ENCODE measurements at regions not wholly inside any gene's neighbourhood (a gene's known extent, or its start where the extent isn't known, plus 50 kb on each side); places are given as distances from the start of the nearest gene placed in this dataset.
"Not testable (repeated sequence)": the region's sequence is repeated elsewhere in the genome, so short reads cannot be mapped to it uniquely, and the experiment has no call there.

DNA sequence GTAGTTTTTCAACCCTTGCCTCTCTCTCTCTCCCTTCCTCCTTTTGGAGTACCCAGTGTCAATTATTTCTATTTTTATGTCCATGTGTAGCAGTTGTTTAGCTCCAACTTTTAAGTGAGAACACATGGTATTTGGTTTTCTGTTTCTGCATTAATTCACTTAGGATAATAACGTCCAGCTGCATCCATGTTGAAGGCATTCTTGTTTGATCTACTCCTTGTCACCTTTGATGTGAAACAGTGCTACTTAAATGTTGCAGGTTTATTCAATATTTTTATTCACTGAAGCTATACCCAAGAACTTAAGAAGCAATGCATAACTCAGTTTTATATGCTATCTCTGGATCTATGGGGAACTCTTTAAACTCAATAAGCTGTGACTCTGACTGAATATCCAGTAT is 465.2 kb upstream of the ADGRB3 start:
- H3K27ac ChIP-seq, result no peak overlapping the region
- no peaks in the 10 kb centered on the region for H3K36me3 ChIP-seq (replicated peaks in 1 of 2)
- TF ChIP-seq, protein P1, sequence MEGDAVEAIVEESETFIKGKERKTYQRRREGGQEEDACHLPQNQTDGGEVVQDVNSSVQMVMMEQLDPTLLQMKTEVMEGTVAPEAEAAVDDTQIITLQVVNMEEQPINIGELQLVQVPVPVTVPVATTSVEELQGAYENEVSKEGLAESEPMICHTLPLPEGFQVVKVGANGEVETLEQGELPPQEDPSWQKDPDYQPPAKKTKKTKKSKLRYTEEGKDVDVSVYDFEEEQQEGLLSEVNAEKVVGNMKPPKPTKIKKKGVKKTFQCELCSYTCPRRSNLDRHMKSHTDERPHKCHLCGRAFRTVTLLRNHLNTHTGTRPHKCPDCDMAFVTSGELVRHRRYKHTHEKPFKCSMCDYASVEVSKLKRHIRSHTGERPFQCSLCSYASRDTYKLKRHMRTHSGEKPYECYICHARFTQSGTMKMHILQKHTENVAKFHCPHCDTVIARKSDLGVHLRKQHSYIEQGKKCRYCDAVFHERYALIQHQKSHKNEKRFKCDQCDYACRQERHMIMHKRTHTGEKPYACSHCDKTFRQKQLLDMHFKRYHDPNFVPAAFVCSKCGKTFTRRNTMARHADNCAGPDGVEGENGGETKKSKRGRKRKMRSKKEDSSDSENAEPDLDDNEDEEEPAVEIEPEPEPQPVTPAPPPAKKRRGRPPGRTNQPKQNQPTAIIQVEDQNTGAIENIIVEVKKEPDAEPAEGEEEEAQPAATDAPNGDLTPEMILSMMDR (IDR thresholded peaks at IDR 0.05), result no peak
- no peak for TF ChIP-seq POLR2A (IDR thresholded peaks at IDR 0.05)
- H3K27me3 ChIP-seq, result no peaks in the 10 kb centered on the region
- H3K9me3 ChIP-seq (replicated peaks in 1 of 3), result no peaks in the 10 kb centered on the region
- no peak for DNase-seq
- no peaks in the 10 kb centered on the region for H3K4me1 ChIP-seq (replicated peaks in 1 of 2)
- H3K4me3 ChIP-seq, result no peak overlapping the region
- 48 to 65% (median 57%) methylated on average over 1 of the region's 1 CpG for WGBS, 4 donors
- intact Hi-C loops (cut with DNase I), result no loop called here

DNA sequence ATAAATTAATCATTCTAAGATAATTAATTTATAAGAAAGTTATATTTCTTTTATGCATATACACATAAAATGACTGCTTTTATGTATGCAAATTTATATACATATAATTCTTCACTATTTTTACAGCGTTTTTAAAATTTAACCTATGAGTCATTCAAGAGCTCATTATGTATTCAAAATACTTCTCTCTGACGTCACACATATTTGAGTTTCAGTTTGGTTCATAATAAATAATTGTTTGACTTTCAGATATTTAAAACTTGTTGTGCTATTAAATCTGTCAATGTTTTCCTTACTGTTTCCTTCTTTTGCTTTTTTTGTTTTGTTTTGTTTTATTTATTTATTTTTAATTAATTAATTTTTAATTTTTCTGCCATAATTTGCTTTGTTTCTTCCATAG is 467.5 kb upstream of the ADGRB3 start:
- H3K27me3 ChIP-seq, result no peaks in the 10 kb centered on the region
- no peaks in the 10 kb centered on the region for H3K9me3 ChIP-seq (replicated peaks in 1 of 3)
- TF ChIP-seq, protein P1 (IDR thresholded peaks at IDR 0.05), result no peak
- no peak for TF ChIP-seq POLR2A (IDR thresholded peaks at IDR 0.05)
- no peak overlapping the region for H3K27ac ChIP-seq
- 55 to 70% (median 59%) methylated on average over 2 of the region's 2 CpGs for WGBS, 4 donors
- H3K4me3 ChIP-seq, result no peak overlapping the region
- H3K36me3 ChIP-seq (replicated peaks in 1 of 2), result no peaks in the 10 kb centered on the region
- intact Hi-C loops (cut with DNase I), result no loop called here
- no peak for DNase-seq
- H3K4me1 ChIP-seq (replicated peaks in 1 of 2), result no peaks in the 10 kb centered on the region

DNA sequence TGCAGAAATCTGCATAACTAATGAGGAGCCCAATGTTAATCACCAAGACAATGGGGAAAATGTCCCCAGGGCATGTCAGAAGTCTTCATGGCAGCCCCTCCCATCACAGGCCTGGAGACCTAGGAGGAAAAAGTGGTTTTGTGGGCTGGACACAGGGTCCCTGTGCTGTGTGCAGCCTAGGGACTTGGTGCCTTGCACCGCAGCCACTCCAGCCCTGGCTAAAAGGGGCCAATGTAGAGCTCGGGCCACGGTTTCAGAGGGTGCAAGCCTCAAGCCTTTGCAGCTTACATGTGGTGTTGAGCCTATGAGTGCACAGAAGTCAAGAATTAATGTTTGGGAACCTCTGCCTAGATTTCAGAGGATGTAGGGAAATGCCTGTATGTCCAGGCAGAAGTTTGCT is 474.3 kb upstream of the ADGRB3 start:
- H3K27ac ChIP-seq; H3K4me1 ChIP-seq (replicated peaks in 1 of 2); H3K36me3 ChIP-seq (replicated peaks in 1 of 2); DNase-seq; H3K4me3 ChIP-seq; H3K27me3 ChIP-seq; H3K9me3 ChIP-seq (replicated peaks in 1 of 3); intact Hi-C loops (cut with DNase I): not testable (repeated sequence)
- 85 to 97% (median 92%) methylated on average over 3 of the region's 3 CpGs for WGBS, 4 donors

DNA sequence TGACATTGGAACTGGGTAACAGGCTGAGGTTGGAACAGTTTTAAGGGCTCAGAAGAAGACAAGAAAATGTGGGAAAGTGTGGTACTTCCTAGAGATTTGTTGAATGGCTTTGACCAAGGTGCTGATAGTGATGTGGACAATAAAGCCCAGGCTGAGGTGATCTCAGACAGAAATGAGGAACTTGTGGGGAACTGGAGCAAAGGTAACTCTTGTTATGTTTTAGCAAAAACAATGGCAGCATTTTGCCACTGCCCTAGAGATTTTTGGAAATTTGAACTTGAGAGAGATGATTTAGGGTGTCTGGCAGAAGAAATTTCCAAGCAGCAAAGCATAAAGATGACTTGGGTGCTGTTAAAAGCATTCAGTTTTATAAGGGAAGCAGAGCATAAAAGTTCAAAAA is 474.7 kb upstream of the ADGRB3 start:
- Histone ChIP-seq H3K4me3 (no peak overlapping the region), H3K27me3 (no peaks in the 10 kb centered on the region), H3K4me1 (replicated peaks in 1 of 2) (no peaks in the 10 kb centered on the region), H3K36me3 (replicated peaks in 1 of 2) (no peaks in the 10 kb centered on the region), H3K27ac (no peak overlapping the region), H3K9me3 (replicated peaks in 1 of 3) (no peaks in the 10 kb centered on the region)
- TF ChIP-seq, protein P1 (IDR thresholded peaks at IDR 0.05), result no peak
- no peak for TF ChIP-seq POLR2A (IDR thresholded peaks at IDR 0.05)
- intact Hi-C loops (cut with DNase I), result no loop called here
- DNase-seq, result no peak

DNA sequence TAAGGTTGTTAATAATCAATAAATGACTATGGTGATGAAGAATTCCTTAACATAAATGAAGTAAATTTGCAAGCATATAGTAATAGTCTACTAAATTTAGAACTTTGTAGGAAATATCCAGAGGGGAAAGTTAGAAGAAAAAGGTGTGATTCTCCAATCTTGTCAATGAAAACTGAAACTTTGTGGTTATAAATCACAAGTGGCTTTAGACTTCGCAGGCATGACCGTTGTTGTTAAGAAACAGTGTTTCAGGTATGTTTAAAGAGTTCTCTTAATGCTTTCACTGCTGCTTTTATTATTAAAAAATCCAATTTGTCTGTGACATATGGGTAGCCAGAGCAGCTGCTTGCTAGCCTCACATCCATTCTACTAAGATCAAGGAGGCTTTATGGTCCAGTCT is 475.6 kb upstream of the ADGRB3 start:
- TF ChIP-seq POLR2A (IDR thresholded peaks at IDR 0.05), result no peak
- H3K36me3 ChIP-seq (replicated peaks in 1 of 2), result no peaks in the 10 kb centered on the region
- DNase-seq, result no peak
- 82 to 88% (median 86%) methylated on average over 2 of the region's 2 CpGs for WGBS, 4 donors
- H3K4me3 ChIP-seq, result no peak overlapping the region
- no peaks in the 10 kb centered on the region for H3K9me3 ChIP-seq (replicated peaks in 1 of 3)
- H3K27ac ChIP-seq, result no peak overlapping the region
- H3K27me3 ChIP-seq, result no peaks in the 10 kb centered on the region
- intact Hi-C loops (cut with DNase I), result no loop called here
- H3K4me1 ChIP-seq (replicated peaks in 1 of 2), result no peaks in the 10 kb centered on the region
